ENCODE measurements at regions not wholly inside any gene's neighbourhood (a gene's known extent, or its start where the extent isn't known, plus 50 kb on each side); places are given as distances from the start of the nearest gene placed in this dataset.

DNA sequence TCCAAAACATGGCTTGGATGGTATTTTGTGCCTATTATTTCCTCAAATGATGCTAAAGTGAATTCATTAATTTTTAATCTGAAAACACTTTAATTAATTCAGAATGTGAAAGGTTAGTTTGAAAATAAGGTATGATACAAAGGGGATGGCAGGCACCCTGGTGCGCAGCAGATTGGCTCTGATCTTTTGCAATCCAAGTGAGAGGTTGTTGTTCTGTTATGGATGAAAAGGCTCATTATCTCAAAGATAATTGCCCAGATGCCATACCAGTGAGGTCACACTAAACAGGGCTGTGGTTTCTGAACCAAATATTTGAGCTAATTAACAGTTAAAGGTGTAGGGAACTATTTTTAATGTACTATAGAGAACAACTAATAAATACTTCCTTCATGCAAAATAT, 504.9 kb downstream of the RAPGEF2 start:
- intact Hi-C loops (cut with DNase I; ENCODE audit: low total_unique reads) = no loop called here
- WGBS, 2 donors = 74 to 76% methylated on average over 1 of the region's 1 CpG
- no peak for DNase-seq (ENCODE audit: low spot score in 2 of 2)
- no peak overlapping the region for H3K4me3 ChIP-seq (ENCODE audit: low read depth, poor library complexity, severe bottlenecking)
- TF ChIP-seq POLR2A (IDR thresholded peaks at IDR 0.05) = no peak
- TF ChIP-seq, protein P1, sequence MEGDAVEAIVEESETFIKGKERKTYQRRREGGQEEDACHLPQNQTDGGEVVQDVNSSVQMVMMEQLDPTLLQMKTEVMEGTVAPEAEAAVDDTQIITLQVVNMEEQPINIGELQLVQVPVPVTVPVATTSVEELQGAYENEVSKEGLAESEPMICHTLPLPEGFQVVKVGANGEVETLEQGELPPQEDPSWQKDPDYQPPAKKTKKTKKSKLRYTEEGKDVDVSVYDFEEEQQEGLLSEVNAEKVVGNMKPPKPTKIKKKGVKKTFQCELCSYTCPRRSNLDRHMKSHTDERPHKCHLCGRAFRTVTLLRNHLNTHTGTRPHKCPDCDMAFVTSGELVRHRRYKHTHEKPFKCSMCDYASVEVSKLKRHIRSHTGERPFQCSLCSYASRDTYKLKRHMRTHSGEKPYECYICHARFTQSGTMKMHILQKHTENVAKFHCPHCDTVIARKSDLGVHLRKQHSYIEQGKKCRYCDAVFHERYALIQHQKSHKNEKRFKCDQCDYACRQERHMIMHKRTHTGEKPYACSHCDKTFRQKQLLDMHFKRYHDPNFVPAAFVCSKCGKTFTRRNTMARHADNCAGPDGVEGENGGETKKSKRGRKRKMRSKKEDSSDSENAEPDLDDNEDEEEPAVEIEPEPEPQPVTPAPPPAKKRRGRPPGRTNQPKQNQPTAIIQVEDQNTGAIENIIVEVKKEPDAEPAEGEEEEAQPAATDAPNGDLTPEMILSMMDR (IDR thresholded peaks at IDR 0.05) = no peak

DNA sequence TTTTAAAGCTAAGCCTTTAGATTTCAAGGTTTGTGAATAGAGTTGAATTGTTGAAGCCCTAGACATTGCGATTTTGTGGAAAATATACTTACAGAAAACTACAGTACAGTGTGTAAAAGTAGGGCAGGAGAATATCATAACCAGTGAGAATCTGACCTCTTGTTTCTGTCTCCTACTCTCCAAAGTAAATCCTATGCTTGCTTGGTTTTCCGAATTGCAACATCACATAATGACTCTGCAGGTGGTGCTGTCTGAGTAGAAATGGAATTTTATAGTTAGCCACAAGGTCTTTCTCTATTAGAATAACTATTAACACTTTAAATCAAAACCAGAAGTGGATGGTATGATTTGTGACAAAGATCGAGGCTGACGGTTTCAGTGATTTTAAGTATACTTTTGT, 505.6 kb downstream of the RAPGEF2 start:
- H3K4me3 ChIP-seq (ENCODE audit: low read depth, poor library complexity, severe bottlenecking) = no peak overlapping the region
- 71 to 75% methylated on average over 4 of the region's 4 CpGs for WGBS, 2 donors
- intact Hi-C loops (cut with DNase I; ENCODE audit: low total_unique reads) = no loop called here
- no peak for DNase-seq (ENCODE audit: low spot score in 2 of 2)
- TF ChIP-seq POLR2A (IDR thresholded peaks at IDR 0.05) = no peak
- TF ChIP-seq, protein P1 (IDR thresholded peaks at IDR 0.05) = no peak

DNA sequence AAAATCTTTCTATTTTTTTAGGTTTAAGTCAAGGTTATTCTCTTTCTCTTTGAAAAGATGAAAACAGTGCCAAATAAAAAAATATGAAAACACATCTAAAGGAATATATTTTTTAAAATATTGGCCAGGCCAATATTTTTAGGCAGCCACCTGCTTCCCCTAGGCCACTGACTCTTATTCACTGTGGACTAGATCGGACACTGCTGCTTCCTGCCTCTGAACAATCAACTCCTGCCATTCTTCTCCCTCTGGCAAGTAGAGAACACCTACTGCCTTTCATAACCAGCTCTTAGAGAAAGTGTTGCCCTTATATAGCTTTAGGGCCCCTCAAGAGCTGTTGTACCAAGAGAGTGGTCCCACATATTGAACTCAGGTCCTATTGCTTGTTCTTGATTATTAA, 529.2 kb downstream of the RAPGEF2 start:
- intact Hi-C loops (cut with DNase I; ENCODE audit: low total_unique reads) = no loop called here
- WGBS, 2 donors = 52 to 58% methylated on average over 1 of the region's 1 CpG
- no peak for DNase-seq (ENCODE audit: low spot score in 2 of 2)
- no peak for TF ChIP-seq POLR2A (IDR thresholded peaks at IDR 0.05)
- TF ChIP-seq, protein P1 (IDR thresholded peaks at IDR 0.05) = no peak
- no peak overlapping the region for H3K4me3 ChIP-seq (ENCODE audit: low read depth, poor library complexity, severe bottlenecking)

DNA sequence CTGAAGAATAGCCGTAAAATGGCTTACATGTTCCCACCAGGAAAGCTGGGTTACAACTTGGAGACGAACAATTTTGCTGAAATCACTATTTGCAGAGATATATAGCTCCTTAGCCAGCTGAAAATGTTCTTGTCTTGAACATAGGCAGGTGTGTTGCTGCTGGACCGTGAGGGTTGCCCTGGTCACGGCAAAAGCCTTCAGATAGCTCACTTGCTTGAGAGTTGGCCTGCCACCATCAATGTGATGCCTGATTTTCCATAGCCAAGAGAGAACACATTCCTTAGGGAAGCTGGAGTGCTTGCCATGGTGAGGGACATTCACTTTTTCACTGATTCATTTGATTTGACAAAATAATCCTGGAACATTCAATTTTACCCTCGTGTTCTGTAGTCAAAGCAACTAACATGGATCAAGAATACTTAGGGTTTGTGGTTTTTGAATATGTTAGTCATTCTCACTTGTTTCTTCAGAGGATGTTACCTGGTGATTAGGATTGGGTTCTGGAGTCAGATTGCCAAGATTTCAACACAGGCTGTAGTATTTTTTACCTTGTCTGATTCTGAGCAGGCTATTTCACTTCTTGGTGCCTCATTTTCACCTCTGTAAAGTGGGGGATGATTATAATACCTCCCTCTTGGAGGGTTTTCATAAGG, 536.9 kb downstream of the RAPGEF2 start:
- H3K4me3 ChIP-seq (ENCODE audit: low read depth, poor library complexity, severe bottlenecking) = no peak overlapping the region
- TF ChIP-seq, protein P1 (IDR thresholded peaks at IDR 0.05) = no peak
- no peak for TF ChIP-seq POLR2A (IDR thresholded peaks at IDR 0.05)
- DNase-seq (ENCODE audit: low spot score in 2 of 2) = no peak
- intact Hi-C loops (cut with DNase I; ENCODE audit: low total_unique reads) = no loop called here
- WGBS, 2 donors = 75 to 84% methylated on average over 5 of the region's 5 CpGs

DNA sequence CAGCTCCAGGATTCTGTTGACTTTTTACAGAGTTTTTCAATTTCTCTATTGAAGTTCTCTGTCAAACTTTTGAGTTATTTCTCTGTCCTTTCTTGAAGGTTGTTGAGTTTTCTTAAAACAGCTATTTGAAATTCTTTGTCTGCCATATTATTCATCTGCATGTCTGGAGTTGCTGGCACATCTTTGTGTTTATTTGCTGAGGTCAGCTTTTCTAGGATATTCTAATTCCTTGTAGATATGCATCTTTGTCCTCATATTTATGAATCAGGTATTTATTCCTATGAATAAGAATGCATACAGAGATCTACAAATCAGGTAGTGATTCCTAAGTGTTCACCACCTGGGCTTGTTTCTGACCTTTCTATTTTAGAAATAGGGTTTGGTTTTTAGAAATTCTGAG, 546.4 kb downstream of the RAPGEF2 start:
- intact Hi-C loops (cut with DNase I; ENCODE audit: low total_unique reads) = no loop called here
- H3K4me3 ChIP-seq (ENCODE audit: low read depth, poor library complexity, severe bottlenecking) = no peak overlapping the region
- no peak for DNase-seq (ENCODE audit: low spot score in 2 of 2)
- TF ChIP-seq POLR2A (IDR thresholded peaks at IDR 0.05) = no peak
- TF ChIP-seq, protein P1 (IDR thresholded peaks at IDR 0.05) = no peak

DNA sequence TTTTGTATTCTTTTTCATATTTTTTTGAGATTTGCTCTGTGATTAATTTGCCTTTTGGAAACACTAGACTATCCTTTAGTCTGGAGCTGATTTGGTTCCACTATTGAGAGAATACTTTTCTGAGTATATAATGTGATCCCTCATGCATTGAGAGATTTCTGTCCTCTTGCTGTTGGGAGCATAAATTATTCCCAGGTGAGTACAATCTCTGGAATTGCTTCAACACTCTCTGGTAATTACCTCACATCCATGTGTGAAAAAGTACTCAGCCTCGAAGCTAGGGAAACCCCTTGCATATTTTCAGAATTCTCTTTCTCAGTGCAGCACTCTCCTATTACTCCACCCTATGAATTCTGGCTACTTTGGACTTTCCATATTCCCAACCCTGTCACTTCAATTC, 550.0 kb downstream of the RAPGEF2 start:
- no peak overlapping the region for H3K4me3 ChIP-seq (ENCODE audit: low read depth, poor library complexity, severe bottlenecking)
- no peak for DNase-seq (ENCODE audit: low spot score in 2 of 2)
- WGBS, 2 donors = 25% methylated on average over 1 of the region's 1 CpG
- intact Hi-C loops (cut with DNase I; ENCODE audit: low total_unique reads) = no loop called here
- TF ChIP-seq, protein P1 (IDR thresholded peaks at IDR 0.05) = no peak
- no peak for TF ChIP-seq POLR2A (IDR thresholded peaks at IDR 0.05)

Data from lower leg skin (tissue), 4 donors.